GM21576 (cell line): ENCODE measurements at regions not wholly inside any gene's neighbourhood (a gene's known extent, or its start where the extent isn't known, plus 50 kb on each side); places are given as distances from the start of the nearest gene placed in this dataset.
"Not testable (repeated sequence)": the region's sequence is repeated elsewhere in the genome, so short reads cannot be mapped to it uniquely, and the experiment has no call there.

Experiments
- ATAC-seq: cut with Tn5 transposase; IDR thresholded peaks from one replicate; pipeline ENCODE4 v1.9.1; 2021; ENCODE audit warnings: mild to moderate bottlenecking, moderate library complexity; ENCODE audit not compliant: unreplicated experiment

DNA sequence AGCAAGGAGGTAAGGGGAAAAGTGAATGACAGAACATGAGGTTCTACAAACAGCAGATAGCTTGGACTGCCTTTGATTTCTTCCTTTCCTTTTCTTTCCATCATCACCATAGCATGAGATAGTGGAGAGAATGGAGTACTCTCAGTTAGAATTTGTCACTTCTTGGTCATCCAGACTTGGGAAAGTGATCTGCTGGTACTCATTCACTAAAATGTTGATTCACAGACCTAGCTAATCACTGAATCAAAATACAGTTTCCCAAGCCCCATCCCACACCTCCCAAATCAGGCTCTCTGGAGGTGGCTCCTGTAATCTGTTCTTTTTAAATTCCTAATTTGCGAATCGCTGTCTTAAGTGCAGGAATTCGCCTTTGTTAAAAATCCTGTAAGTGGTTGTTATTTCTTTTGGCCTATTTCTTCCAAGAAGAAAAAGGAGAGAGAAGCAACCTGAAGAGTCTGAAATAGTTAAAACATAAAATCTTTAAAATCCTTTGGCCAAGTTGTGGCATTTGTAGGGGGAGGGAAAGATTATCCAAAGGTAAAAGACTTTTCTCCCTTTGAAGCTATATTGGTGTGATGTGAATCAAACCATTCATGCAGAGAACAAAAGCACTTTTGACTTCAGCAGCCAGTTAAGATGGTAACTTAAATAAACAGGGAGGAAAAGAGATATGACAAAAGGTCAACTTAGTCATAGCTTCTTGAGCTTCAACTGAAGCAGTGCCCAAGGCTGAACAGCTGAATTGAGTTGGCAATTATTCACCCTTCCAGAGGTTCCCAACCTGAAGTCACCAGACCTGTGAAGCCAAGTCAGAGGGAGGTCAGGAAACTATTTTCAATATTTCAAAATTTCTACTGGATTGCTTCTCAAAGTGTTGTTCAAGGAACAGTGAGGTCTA, 255.1 kb upstream of the KRR1 start:
- ATAC-seq = no peak

DNA sequence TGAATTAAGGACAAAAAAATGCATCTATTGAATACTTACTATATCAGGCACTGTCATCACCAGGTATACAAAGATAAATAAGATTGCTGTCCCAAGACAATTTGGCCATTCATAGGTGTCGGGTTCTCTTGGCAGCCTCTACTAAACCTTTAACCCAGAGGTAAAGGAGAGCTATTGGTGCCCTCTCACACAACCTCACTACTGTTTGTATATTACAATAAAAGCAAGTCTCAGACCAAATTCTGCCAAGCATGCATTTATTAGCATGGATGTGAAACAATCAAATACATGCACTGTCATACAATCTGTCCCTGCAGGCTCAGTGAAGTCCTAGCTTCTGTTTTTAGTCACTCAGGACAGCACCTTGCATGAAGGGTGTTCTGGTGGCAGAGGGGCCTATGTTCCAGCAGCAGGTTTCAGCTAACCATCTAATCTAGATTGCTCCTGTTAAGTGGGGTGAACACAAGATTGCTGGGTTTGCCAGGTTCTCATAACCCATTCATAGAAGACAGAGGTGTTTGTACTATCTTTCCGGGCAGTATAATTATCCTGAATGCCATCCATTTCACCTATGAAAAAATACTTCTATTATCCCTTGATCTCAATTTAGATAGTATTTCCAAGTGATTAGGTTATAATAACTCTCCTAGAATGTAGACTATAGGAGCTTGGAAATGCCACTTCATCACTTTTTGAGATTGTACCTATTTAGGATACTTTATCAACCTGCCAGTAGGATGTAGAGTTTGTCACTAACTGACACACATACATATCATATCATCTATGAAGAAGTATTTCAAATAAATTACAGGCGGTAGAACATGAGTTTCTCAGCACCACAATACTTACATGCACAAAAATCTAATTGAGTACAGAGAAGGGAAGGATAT, 254.0 kb upstream of the KRR1 start:
- no peak for ATAC-seq

DNA sequence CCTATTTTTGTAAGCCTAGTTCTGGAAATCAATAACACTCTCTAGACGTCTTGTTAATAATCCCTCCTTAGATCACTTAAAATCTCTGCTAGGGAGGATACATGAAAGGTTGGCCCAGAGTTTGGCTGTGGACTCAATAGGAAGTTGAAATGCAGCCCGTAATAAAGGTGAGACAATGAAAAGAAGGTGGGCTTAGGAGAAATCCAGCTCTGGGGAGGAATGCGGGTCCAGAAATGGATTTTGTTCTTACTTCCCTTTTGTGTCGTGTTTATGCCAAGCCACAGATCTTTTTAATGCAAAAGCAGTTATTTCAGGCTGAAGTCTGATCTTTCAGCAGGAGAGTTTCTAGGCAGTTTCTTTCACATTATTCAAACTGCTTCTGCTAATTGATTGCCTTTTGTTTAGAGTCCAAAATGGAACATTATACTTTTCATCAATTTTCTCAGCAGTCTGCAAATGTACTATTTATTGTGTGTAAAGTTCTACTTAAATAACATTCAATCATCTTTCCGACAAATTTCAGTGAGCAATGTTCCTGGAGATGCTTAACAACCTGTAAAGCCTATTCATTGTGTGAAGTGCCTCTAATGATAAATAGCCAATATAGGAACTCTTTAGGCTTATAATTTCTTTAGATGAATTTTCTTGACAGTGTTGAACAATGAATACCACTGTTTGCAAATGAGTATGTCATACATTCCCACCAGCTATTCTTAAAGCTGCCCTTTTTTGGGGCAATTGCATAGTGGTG, 252.9 kb upstream of the KRR1 start:
- ATAC-seq = no peak

DNA sequence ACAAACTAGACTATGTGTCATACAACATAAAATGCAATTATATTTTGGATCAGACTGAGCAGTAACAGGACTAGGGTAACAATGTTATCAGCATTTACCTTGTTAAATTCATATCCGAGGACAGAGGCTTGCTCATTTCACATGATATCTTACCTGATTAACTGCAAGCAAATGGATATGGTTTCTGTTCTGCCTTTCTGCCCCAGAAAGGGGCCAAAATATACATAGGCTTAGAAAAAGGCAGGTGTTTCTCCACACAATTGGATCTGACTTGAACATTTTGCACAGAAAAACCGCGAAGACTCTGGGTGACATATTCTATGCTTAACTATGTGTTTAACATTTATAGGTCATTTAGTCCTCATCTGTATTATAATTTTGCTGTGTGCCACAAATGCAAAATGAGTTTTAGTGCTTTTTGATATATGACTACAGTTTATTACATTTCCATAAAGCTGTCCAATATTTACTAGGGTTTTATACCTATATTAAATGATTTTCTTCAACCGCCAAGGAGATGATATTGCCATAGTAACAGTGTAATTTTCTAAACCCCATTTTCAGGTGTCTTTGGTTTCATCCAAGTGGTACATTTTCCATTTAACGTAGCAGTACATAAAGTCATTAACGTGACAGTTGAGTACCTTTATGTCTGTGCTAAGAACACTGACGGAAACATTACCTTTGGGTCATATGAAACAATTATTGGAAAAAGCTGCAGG, 249.3 kb upstream of the KRR1 start:
- no peak for ATAC-seq

DNA sequence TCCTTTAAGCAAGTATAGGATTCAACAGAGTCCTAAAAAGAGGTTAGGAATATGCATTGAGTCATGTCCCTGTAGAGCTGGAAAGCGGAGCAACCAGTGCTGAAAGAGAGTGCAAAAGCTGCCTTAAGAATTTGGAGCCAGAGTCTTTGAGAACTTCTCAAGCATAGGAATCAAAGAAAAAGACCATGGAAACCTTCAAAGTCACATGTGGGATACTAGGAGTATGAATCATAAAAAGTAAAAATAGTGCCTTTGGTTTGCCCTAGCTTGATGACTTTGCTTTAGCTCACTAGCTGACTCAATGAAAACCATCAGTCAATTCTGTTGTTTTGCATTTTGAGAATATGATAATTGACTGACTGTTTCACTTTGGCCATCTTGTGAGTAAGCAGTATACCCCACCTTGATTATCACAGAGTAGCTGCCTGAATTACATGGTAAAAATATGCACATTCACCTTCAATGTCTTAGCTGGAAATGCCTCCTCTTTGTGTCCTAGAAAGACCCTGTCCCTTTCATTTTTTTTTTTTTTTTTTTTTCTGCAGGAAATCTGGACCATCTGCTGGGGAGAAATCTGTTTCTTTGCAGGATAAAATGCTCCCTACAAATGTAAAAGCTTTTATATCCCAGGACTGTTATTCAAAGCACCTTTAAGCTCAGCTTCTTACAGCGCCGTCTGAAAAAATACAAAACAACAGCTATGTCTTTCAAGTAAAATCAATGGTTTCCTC, 248.6 kb upstream of the KRR1 start:
- no peak for ATAC-seq

DNA sequence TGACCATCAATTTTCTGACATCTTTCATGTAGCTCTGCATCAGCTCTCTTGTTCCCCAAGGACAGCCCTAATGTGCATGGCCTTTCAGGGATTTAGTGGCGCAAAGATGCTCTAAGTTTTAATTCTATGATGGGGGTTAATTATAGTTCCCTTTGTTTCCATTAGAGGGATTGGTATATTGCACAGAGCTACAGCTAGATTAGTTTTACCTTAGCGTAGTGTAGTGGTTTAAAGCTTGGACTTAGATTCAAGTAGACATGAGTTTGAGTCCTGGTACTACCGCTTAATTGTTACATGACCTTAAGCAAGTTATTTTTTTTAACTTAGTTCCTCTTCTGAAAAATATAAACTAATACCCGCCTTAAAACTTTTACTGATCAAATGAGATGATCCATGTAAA, 247.8 kb upstream of the KRR1 start:
- ATAC-seq = no peak

DNA sequence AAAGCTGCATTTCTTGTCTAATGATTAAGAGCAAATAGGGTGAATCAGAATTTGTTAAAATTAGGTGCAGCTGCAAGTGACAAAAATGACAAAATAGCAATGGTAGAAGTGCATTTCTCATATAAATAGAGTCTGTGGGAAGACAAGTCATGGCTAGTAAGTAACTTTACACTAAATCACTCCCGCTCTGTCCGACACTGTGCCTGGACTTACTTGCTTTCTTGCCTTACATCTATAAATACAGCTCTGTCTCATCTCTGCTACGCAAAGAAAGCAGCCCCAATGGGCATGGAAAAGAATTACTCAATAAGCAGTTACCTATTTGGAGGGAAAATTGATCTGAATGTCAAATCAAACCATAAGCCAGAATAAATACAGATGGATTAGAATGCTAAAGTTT, 245.4 kb upstream of the KRR1 start:
- no peak for ATAC-seq

DNA sequence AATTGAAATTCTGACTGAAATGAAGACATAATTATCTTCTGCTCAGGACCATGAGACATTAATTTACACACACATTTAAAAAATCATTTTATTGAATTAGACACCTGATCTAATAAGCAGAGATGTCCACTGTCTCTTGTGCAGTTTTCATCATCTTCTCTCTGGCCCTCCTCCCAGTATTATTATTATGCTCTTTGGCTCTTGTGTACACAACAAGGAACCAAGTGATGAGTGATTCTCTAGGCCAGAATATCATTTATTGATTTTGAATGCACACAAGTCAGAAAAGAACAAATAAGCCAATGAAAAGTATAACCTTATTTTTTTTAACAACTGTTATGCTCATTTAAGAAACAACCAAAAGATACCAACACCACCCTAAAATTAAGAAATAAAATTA, 244.7 kb upstream of the KRR1 start:
- ATAC-seq = no peak

GRCh38 chr12:75754698-75755097, 243.3 kb upstream of the KRR1 start:
- no peak for ATAC-seq

DNA sequence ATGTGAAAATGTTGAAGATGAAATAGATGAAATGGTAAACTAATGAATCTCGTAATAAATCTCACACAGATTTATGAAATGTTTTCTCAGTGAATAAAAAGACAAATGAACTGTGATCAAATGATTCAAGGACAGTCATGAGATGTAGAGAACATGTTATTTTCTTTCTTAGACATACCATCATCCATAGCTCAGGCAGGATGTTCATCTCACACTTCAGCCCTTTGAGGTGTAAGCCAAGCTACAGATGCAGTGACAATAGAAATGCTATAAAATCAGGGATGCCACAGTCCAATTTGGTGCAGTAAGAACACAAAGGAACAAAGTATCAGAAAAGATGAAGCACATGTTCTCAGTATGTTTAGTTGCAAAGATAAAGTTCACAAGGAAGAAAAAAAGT, 242.7 kb upstream of the KRR1 start:
- no peak for ATAC-seq

GRCh38 chr12:75751769-75752471, 240.5 kb upstream of the KRR1 start:
- no peak for ATAC-seq

- ATAC-seq = no peak
These were observed 239.4 kb upstream of the KRR1 start for GRCh38 chr12:75750716-75751306.

- ATAC-seq = not testable (repeated sequence)
These were observed 237.6 kb upstream of the KRR1 start for GRCh38 chr12:75748990-75749389.

DNA sequence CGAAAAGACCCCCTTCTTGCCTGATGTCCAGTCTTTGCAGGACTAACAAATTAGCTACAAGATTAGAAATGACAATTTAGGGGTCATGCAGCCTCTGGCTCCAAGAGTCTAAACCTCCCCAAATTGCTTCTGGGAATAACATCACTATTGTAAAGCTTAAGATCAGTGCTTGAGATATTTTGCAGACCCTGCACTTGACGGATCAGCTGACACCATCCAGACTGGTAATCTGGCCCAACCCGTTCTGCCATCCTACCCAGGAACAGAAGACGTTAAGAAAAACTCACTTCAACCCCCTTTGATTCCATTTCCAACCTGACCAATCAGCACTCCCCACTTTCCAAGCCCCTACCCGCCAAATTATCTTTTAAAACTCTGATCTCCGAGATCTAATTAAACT, 236.7 kb upstream of the KRR1 start:
- ATAC-seq = no peak

GRCh38 chr12:75747572-75748021, 236.2 kb upstream of the KRR1 start:
- no peak for ATAC-seq

DNA sequence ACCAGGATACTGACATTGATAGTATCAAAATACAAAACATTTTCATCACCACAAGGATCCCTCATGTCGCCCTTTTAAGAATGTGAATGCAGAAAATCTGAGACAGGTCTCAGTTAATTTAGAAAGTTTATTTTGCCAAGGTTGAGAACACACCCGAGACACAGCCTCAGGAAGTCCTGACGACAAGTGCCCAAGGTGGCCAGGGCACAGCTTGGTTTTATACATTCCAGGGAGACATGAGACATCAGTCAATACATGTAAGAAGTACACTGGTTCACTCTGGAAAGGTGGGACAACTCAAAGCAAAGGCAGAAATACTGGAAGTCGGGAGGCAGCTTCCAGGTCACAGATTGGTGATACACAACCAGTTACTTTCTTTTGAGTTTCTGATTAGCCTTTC, 235.2 kb upstream of the KRR1 start:
- no peak for ATAC-seq

DNA sequence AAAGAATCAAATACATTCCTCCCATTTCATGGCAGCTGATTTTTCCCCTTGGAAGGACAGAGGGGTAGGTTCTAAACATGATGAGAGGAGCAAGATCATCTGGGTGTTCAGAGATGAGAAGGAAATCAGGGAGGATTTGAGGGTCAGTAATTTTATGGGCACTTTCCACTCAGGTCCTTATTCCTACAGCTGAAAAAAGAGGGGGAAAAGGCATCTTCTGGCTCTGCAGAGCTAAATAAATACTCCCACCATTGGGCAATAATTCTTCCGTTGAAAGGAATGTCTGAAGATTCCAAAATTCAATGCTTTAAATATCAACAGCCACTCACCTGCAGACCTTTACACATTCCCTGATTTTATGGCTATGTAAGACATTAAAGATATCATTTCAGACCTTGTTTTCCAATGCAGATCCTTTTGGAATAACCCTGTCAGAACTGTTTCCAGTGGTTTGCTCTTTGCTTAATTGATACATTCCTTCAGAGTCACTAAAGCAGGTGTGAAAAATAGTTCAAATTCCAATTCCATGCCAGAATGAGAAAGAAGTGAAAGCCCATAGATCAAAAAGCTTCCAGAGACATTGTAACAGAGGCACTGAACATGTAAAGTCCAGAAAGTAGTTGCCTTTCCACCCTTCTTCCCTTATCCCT, 233.3 kb upstream of the KRR1 start:
- ATAC-seq = no peak

DNA sequence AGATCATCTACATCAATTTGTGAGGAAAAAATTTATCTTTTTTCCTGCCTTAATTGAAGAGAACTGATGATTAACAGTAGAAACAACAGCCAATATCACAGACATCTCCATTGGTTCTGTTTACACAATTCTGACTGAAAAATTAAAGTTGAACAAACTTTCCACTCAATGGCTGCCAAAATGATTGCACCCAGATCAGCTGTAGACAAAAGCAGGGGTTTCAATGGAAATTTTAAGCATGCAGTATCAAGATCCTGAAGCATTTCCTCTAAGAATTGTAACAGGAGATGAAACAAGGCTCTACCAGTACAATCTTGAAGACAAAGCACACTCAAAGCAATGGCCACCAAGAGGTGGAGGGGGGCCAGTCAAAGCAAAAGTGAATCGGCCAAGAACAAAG, 231.6 kb upstream of the KRR1 start:
- ATAC-seq = no peak
